ENCODE measurements at regions not wholly inside any gene's neighbourhood (a gene's known extent, or its start where the extent isn't known, plus 50 kb on each side); places are given as distances from the start of the nearest gene placed in this dataset.

GRCh38 chr3:40980467-40980866, 218.8 kb upstream of the CTNNB1 start:
- TF ChIP-seq CTCF (IDR thresholded peaks at IDR 0.05) (no peak), POLR2A (IDR thresholded peaks at IDR 0.05) (no peak)

Data from thyroid gland (tissue), 4 donors.